ENCODE measurements at regions not wholly inside any gene's neighbourhood (a gene's known extent, or its start where the extent isn't known, plus 50 kb on each side); places are given as distances from the start of the nearest gene placed in this dataset.
"Not testable (repeated sequence)": the region's sequence is repeated elsewhere in the genome, so short reads cannot be mapped to it uniquely, and the experiment has no call there.

DNA sequence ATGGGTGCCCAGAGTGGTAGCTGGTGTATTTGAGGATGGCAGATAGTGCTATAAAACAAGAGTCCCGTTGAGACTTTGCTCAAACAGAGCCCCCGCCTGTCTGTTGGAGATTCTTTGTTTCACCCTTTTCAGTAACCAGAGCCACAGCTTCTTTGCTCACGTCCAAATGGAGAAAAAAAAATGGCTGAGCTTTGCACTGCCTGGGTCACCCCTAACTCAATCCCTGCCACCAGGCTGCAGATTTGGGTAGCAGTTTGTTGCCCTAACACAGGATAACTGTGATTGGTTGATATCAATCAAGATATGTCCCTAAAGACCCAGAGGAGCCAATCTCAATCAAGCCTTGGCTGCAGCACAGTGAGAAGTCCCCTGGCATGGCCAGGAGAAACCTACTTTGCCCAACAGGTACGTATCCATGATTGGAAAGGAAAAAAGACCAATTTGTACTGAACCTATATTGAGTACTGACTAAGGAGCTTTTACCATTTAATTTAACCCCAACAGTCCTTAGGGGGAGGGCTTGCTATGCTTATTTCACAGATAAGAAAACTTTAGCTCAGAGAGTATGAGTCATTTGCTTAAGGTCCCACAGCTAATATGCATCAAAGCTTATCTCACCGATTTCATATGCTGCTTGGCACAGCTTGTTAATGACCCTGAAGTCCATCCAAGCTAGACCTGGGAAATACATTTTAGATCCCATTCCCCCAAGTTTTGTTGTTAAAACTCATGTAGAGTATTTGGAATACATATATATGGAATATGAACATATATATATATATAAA is 72.0 kb upstream of the SH3BP4 start (continued):
- TF ChIP-seq SMC3 (conservative IDR thresholded peaks at IDR 0.05; ENCODE audit: poor library complexity): no peak

GRCh38 chr2:234876621-234877020 is 75.2 kb upstream of the SH3BP4 start:
- not testable (repeated sequence) for H2AFZ ChIP-seq (ENCODE audit: low read depth, low read length); H3K27me3 ChIP-seq (ENCODE audit: insufficient read depth, low read depth, low read length); H3K36me3 ChIP-seq (ENCODE audit: insufficient read depth, low read length); H3K27ac ChIP-seq (ENCODE audit: low read length); H3K9me2 ChIP-seq (ENCODE audit: insufficient read depth, low read length); H4K20me1 ChIP-seq (ENCODE audit: insufficient read depth); H3K9me3 ChIP-seq (ENCODE audit: low read length); H3F3A ChIP-seq (ENCODE audit: insufficient read depth, low read length, poor library complexity, severe bottlenecking); H3K9ac ChIP-seq (ENCODE audit: low read length); H3K4me3 ChIP-seq (ENCODE audit: low read length); H3K4me2 ChIP-seq (ENCODE audit: low read length); H3K79me2 ChIP-seq (replicated peaks; ENCODE audit: insufficient read depth, low read length)

- Histone ChIP-seq H3K79me2 (replicated peaks; ENCODE audit: insufficient read depth, low read length) (no peaks in the 10 kb centered on the region), H3K27me3 (ENCODE audit: insufficient read depth, low read depth, low read length) (no peaks in the 10 kb centered on the region), H3F3A (ENCODE audit: insufficient read depth, low read length, poor library complexity, severe bottlenecking) (no peaks in the 10 kb centered on the region), H3K27ac (ENCODE audit: low read length) (no peak overlapping the region), H3K9me3 (ENCODE audit: low read length) (no peaks in the 10 kb centered on the region), H3K4me3 (ENCODE audit: low read length) (no peak overlapping the region), H3K36me3 (ENCODE audit: insufficient read depth, low read length) (no peaks in the 10 kb centered on the region), H4K20me1 (ENCODE audit: insufficient read depth) (no peaks in the 10 kb centered on the region), H3K9ac (ENCODE audit: low read length) (no peak overlapping the region), H3K4me2 (ENCODE audit: low read length) (no peak overlapping the region), H3K9me2 (ENCODE audit: insufficient read depth, low read length) (no peaks in the 10 kb centered on the region), H2AFZ (ENCODE audit: low read depth, low read length) (no peak overlapping the region)
- TF ChIP-seq MXI1 (conservative IDR thresholded peaks at IDR 0.05; ENCODE audit: poor library complexity, severe bottlenecking) (no peak), REST (IDR thresholded peaks at IDR 0.05; ENCODE audit: borderline replicate concordance) (no peak), TAF1 (IDR thresholded peaks at IDR 0.05; ENCODE audit: low read depth) (no peak), RAD21 (conservative IDR thresholded peaks at IDR 0.05) (no peak), EZH2 (IDR thresholded peaks at IDR 0.05; ENCODE audit: borderline replicate concordance, insufficient read depth, low read length, poor library complexity, severe bottlenecking) (no peak), POLR2AphosphoS5 (IDR thresholded peaks at IDR 0.05) (no peak), SMC3 (conservative IDR thresholded peaks at IDR 0.05; ENCODE audit: poor library complexity) (no peak)
- TF ChIP-seq, protein P1, sequence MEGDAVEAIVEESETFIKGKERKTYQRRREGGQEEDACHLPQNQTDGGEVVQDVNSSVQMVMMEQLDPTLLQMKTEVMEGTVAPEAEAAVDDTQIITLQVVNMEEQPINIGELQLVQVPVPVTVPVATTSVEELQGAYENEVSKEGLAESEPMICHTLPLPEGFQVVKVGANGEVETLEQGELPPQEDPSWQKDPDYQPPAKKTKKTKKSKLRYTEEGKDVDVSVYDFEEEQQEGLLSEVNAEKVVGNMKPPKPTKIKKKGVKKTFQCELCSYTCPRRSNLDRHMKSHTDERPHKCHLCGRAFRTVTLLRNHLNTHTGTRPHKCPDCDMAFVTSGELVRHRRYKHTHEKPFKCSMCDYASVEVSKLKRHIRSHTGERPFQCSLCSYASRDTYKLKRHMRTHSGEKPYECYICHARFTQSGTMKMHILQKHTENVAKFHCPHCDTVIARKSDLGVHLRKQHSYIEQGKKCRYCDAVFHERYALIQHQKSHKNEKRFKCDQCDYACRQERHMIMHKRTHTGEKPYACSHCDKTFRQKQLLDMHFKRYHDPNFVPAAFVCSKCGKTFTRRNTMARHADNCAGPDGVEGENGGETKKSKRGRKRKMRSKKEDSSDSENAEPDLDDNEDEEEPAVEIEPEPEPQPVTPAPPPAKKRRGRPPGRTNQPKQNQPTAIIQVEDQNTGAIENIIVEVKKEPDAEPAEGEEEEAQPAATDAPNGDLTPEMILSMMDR (IDR thresholded peaks at IDR 0.05; ENCODE audit: poor library complexity, severe bottlenecking): no peak
Measured at GRCh38 chr2:234874347-234875046, 77.3 kb upstream of the SH3BP4 start.
